Lower leg skin (tissue), 4 donors: ENCODE measurements at regions not wholly inside any gene's neighbourhood (a gene's known extent, or its start where the extent isn't known, plus 50 kb on each side); places are given as distances from the start of the nearest gene placed in this dataset.

ENCODE experiments used
- DNase-seq, 2 donors: peaks; one replicate each; pipeline ENCODE4 v3.0.0-alpha.2; 2019; ENCODE audit warnings: low spot score in 2 of 2
- H3K4me3 ChIP-seq: fragments of 200-600 bp; sonication (generic); 2 replicates; pipeline ENCODE4 v1.5.1; 2017; ENCODE audit warnings: mild to moderate bottlenecking, low read depth; ENCODE audit not compliant: poor library complexity, severe bottlenecking
- CTCF ChIP-seq, 3 donors: fragments of 450-650 bp; IDR thresholded peaks; one replicate each; pipeline ENCODE4 v1.5.1; 2016; ENCODE audit warnings: antibody characterized with exemption in 3 of 3, mild to moderate bottlenecking in 3 of 3, moderate library complexity in 2 of 3
- POLR2A ChIP-seq, 2 donors: fragments of 450-650 bp; IDR thresholded peaks; one replicate each; pipeline ENCODE4 v1.6.1; 2016 to 2017; ENCODE audit warnings: antibody characterized with exemption in 2 of 2, mild to moderate bottlenecking in 1 of 2, moderate library complexity in 1 of 2
- WGBS, 2 donors: methylation state at CpG; one replicate each; pipeline ENCODE4 v1.1.5; 2018; 5-methylcytosine and 5-hydroxymethylcytosine counted together
- intact Hi-C: fragments of 100-400 bp; cut with DNase I; formaldehyde crosslinking; loops from one replicate; pipeline ENCODE4 v1.15.0; 2023; ENCODE audit warnings: low total_unique reads

GRCh38 chr7:27424231-27424630 is 181.6 kb downstream of the EVX1 start:
- no peak for DNase-seq
- intact Hi-C loops, result no loop called here
- no peak overlapping the region for H3K4me3 ChIP-seq
- no peak for TF ChIP-seq POLR2A (IDR thresholded peaks at IDR 0.05)
- 27 to 38% methylated on average over 3 of the region's 3 CpGs for WGBS, 2 donors

GRCh38 chr7:27424749-27425148 is 182.1 kb downstream of the EVX1 start:
- intact Hi-C loops, result no loop called here

GRCh38 chr7:27427416-27427815 is 184.8 kb downstream of the EVX1 start:
- no peak overlapping the region for H3K4me3 ChIP-seq
- WGBS, 2 donors, result 94 to 97% methylated on average over 4 of the region's 4 CpGs
- intact Hi-C loops, result no loop called here
- no peak for DNase-seq
- TF ChIP-seq CTCF (IDR thresholded peaks at IDR 0.05) (no peak), POLR2A (IDR thresholded peaks at IDR 0.05) (no peak)

More at GRCh38 chr7:27424749-27425148, 182.1 kb downstream of the EVX1 start:
- H3K4me3 ChIP-seq, result no peak overlapping the region
- TF ChIP-seq POLR2A (IDR thresholded peaks at IDR 0.05), result no peak
- TF ChIP-seq CTCF (IDR thresholded peaks at IDR 0.05), result no peak
- WGBS, 2 donors, result 43 to 46% methylated on average over 4 of the region's 4 CpGs
- no peak for DNase-seq

GRCh38 chr7:27430105-27430504 is 187.5 kb downstream of the EVX1 start:
- H3K4me3 ChIP-seq, result no peak overlapping the region
- intact Hi-C loops, result no loop called here
- 75 to 81% methylated on average over 2 of the region's 2 CpGs for WGBS, 2 donors
- no peak for TF ChIP-seq CTCF (IDR thresholded peaks at IDR 0.05)
- TF ChIP-seq POLR2A (IDR thresholded peaks at IDR 0.05), result no peak
- DNase-seq, result no peak

GRCh38 chr7:27431465-27431864 is 188.9 kb downstream of the EVX1 start:
- no peak overlapping the region for H3K4me3 ChIP-seq
- intact Hi-C loops, result no loop called here
- TF ChIP-seq POLR2A (IDR thresholded peaks at IDR 0.05), result no peak
- no peak for TF ChIP-seq CTCF (IDR thresholded peaks at IDR 0.05)
- DNase-seq, result no peak
- WGBS, 2 donors, result 91 to 97% methylated on average over 3 of the region's 3 CpGs

GRCh38 chr7:27433581-27433980 is 191.0 kb downstream of the EVX1 start:
- intact Hi-C loops, result no loop called here
- H3K4me3 ChIP-seq, result no peak overlapping the region
- 54 to 73% methylated on average over 1 of the region's 1 CpG for WGBS, 2 donors

More at GRCh38 chr7:27433581-27433980, 191.0 kb downstream of the EVX1 start:
- no peak for DNase-seq
- TF ChIP-seq CTCF (IDR thresholded peaks at IDR 0.05), result no peak
- no peak for TF ChIP-seq POLR2A (IDR thresholded peaks at IDR 0.05)
